ENCODE measurements at regions not wholly inside any gene's neighbourhood (a gene's known extent, or its start where the extent isn't known, plus 50 kb on each side); places are given as distances from the start of the nearest gene placed in this dataset.

GRCh38 chr5:99617335-99617734 is 688.5 kb upstream of the CHD1 start:
- POLR2A ChIA-PET: no interaction called here
- Mint-ChIP-seq H3K27me3 (no peaks in the 10 kb centered on the region), H3K4me3 (no peak overlapping the region), H3K4me1 (no peaks in the 10 kb centered on the region), H3K9me3 (ENCODE audit: insufficient read depth) (no peaks in the 10 kb centered on the region), H3K27ac (no peak overlapping the region)
- H3K9me3 ChIP-seq (ENCODE audit: control extremely low read depth in 1 of 3, control insufficient read depth in 2 of 3, insufficient read depth in 1 of 3, low read length in 2 of 3): peaks cover 0 to 5% (median 0%) of the 10 kb centered on the region in 3 donors
- no peaks in the 10 kb centered on the region for H3K79me2 ChIP-seq (ENCODE audit: control insufficient read depth, insufficient read depth, low read length)
- DNase-seq (no peak), ATAC-seq (ENCODE audit: low read depth) (no peak)
- no peak overlapping the region for H3K27ac ChIP-seq (ENCODE audit: low read length in 2 of 2)
- no peak overlapping the region for H3K9ac ChIP-seq (ENCODE audit: low read length)
- TF ChIP-seq EZH2 (IDR thresholded peaks at IDR 0.05; ENCODE audit: borderline replicate concordance, insufficient read depth, low read depth, low read length, poor library complexity, severe bottlenecking) (no peak), CTCF (IDR thresholded peaks at IDR 0.05) (no peak)
- CTCF ChIA-PET: no interaction called here
- H4K20me1 ChIP-seq (ENCODE audit: control insufficient read depth, insufficient read depth, low read length, poor library complexity, severe bottlenecking): no peaks in the 10 kb centered on the region
- H3K4me3 ChIP-seq (ENCODE audit: control extremely low read depth in 1 of 5, extremely low read depth in 1 of 5, insufficient read depth in 1 of 5, low read depth in 2 of 5, low read length in 4 of 5): no peak overlapping the region
- H2AFZ ChIP-seq (ENCODE audit: insufficient read depth, low read depth, low read length, poor library complexity, severe bottlenecking): no peak overlapping the region
- WGBS (ENCODE audit: insufficient coverage): 91% methylated on average over 5 of the region's 8 CpGs
- H3K4me2 ChIP-seq (replicated peaks; ENCODE audit: low read depth, low read length, poor library complexity, severe bottlenecking): no peak overlapping the region
- intact Hi-C loops (cut with micrococcal nuclease): no loop called here
- no peaks in the 10 kb centered on the region for H3K4me1 ChIP-seq (ENCODE audit: control insufficient read depth in 2 of 2, insufficient read depth in 2 of 2, low read length in 2 of 2)
- no peaks in the 10 kb centered on the region for H3K27me3 ChIP-seq (replicated peaks in 1 of 4; ENCODE audit: control extremely low read depth in 1 of 4, control insufficient read depth in 3 of 4, insufficient read depth in 4 of 4, low read length in 3 of 4)
- no peaks in the 10 kb centered on the region for H3K36me3 ChIP-seq (replicated peaks in 1 of 2; ENCODE audit: control extremely low read depth in 1 of 2, control insufficient read depth in 1 of 2, extremely low read depth in 1 of 2, insufficient read depth in 2 of 2, low read length in 1 of 2)

GRCh38 chr5:99614888-99615287 is 686.1 kb upstream of the CHD1 start:
- Mint-ChIP-seq H3K4me3 (no peak overlapping the region), H3K27me3 (no peaks in the 10 kb centered on the region), H3K9me3 (ENCODE audit: insufficient read depth) (no peaks in the 10 kb centered on the region), H3K27ac (no peak overlapping the region), H3K4me1 (no peaks in the 10 kb centered on the region)
- Histone ChIP-seq H3K27me3 (replicated peaks in 1 of 4; ENCODE audit: control extremely low read depth in 1 of 4, control insufficient read depth in 3 of 4, insufficient read depth in 4 of 4, low read length in 3 of 4) (no peaks in the 10 kb centered on the region), H3K9ac (ENCODE audit: low read length) (no peak overlapping the region), H3K36me3 (replicated peaks in 1 of 2; ENCODE audit: control extremely low read depth in 1 of 2, control insufficient read depth in 1 of 2, extremely low read depth in 1 of 2, insufficient read depth in 2 of 2, low read length in 1 of 2) (no peaks in the 10 kb centered on the region), H3K79me2 (ENCODE audit: control insufficient read depth, insufficient read depth, low read length) (no peaks in the 10 kb centered on the region), H4K20me1 (ENCODE audit: control insufficient read depth, insufficient read depth, low read length, poor library complexity, severe bottlenecking) (no peaks in the 10 kb centered on the region), H3K4me1 (ENCODE audit: control insufficient read depth in 2 of 2, insufficient read depth in 2 of 2, low read length in 2 of 2) (no peaks in the 10 kb centered on the region), H3K4me2 (replicated peaks; ENCODE audit: low read depth, low read length, poor library complexity, severe bottlenecking) (no peak overlapping the region), H3K4me3 (ENCODE audit: control extremely low read depth in 1 of 5, extremely low read depth in 1 of 5, insufficient read depth in 1 of 5, low read depth in 2 of 5, low read length in 4 of 5) (no peak overlapping the region), H3K9me3 (ENCODE audit: control extremely low read depth in 1 of 3, control insufficient read depth in 2 of 3, insufficient read depth in 1 of 3, low read length in 2 of 3) (no peaks in the 10 kb centered on the region), H3K27ac (ENCODE audit: low read length in 2 of 2) (no peak overlapping the region), H2AFZ (ENCODE audit: insufficient read depth, low read depth, low read length, poor library complexity, severe bottlenecking) (no peak overlapping the region)
- intact Hi-C loops (cut with micrococcal nuclease): no loop called here
- DNase-seq (no peak), ATAC-seq (ENCODE audit: low read depth) (no peak)
- WGBS (ENCODE audit: insufficient coverage): 86% methylated on average over 1 of the region's 1 CpG
- ChIA-PET CTCF (no interaction called here), POLR2A (no interaction called here)
- TF ChIP-seq CTCF (IDR thresholded peaks at IDR 0.05): no peak
- no peak for TF ChIP-seq EZH2 (IDR thresholded peaks at IDR 0.05; ENCODE audit: borderline replicate concordance, insufficient read depth, low read depth, low read length, poor library complexity, severe bottlenecking)

Measured in B cell (primary cell).